ENCODE measurements at regions not wholly inside any gene's neighbourhood (a gene's known extent, or its start where the extent isn't known, plus 50 kb on each side); places are given as distances from the start of the nearest gene placed in this dataset.

- no peak for TF ChIP-seq CTCF (IDR thresholded peaks at IDR 0.05)
- TF ChIP-seq POLR2A (IDR thresholded peaks at IDR 0.05), result no peak
- no peak for TF ChIP-seq POLR2AphosphoS5 (IDR thresholded peaks at IDR 0.05)
- TF ChIP-seq EP300 (IDR thresholded peaks at IDR 0.05), result no peak
Observed at GRCh38 chr14:96682401-96682800, 114.8 kb upstream of the VRK1 start.

Measured in gastroesophageal sphincter (tissue), 3 donors.